Ovary (tissue), 7 donors: ENCODE measurements at regions not wholly inside any gene's neighbourhood (a gene's known extent, or its start where the extent isn't known, plus 50 kb on each side); places are given as distances from the start of the nearest gene placed in this dataset.

Experiments
- DNase-seq, 5 donors: peaks; one replicate each; pipeline ENCODE4 v3.0.0-alpha.2; 2019 to 2020
- H3K27ac ChIP-seq, 2 donors: fragments of 200-600 bp; one replicate each; pipeline versions ENCODE4 v1.5.1 to v1.8.0; 2019 to 2022
- H3K27me3 ChIP-seq: fragments of 200-600 bp; one replicate; pipeline ENCODE4 v1.8.0; 2022
- H3K36me3 ChIP-seq: fragments of 200-600 bp; sonication (generic); one replicate; pipeline ENCODE4 v1.5.1; 2019
- H3K4me1 ChIP-seq: one replicate; pipeline ENCODE4 v1.8.1; 2013; ENCODE audit warnings: mild to moderate bottlenecking, moderate library complexity; ENCODE audit not compliant: insufficient read depth
- H3K4me3 ChIP-seq: fragments of 200-600 bp; sonication (generic); one replicate; pipeline ENCODE4 v1.5.1; 2017
- H3K9me3 ChIP-seq, 2 donors: fragments of 200-600 bp in 1 of 2; sonication (generic) in 1 of 2; one replicate each; pipeline versions ENCODE4 v1.5.1 to v1.8.1; 2013 to 2019; ENCODE audit warnings: mild to moderate bottlenecking in 1 of 2, moderate library complexity in 1 of 2
- EP300 ChIP-seq: sonication (generic); formaldehyde crosslinking; IDR thresholded peaks from one replicate; pipeline ENCODE4 v1.6.1; 2017; ENCODE audit warnings: antibody characterized with exemption
- POLR2A ChIP-seq: fragments of 450-650 bp; IDR thresholded peaks from one replicate; pipeline ENCODE4 v1.6.1; 2017; ENCODE audit warnings: antibody characterized with exemption, mild to moderate bottlenecking, moderate library complexity
- WGBS, 3 donors: extraction: QIAGEN DNeasy Blood & Tissue Kit in 1 of 3; methylation state at CpG; one replicate each; pipeline versions ENCODE4 v1.1.5 to v1.1.7; 2013 to 2017; 5-methylcytosine and 5-hydroxymethylcytosine counted together
- intact Hi-C, 4 donors: fragments of 100-400 bp; cut with DNase I; formaldehyde crosslinking; loops; one replicate each; pipeline versions ENCODE4 v1.11.0 to v1.15.1; 2022 to 2023
- TF ChIP-seq, protein P1 (sequence below), 3 donors: fragments of 450-650 bp in 2 of 3; fragments of 200-600 bp in 1 of 3; IDR thresholded peaks; one replicate each; pipeline versions ENCODE4 v1.5.1 to v1.8.0; 2016 to 2022; ENCODE audit warnings: antibody characterized with exemption in 3 of 3, mild to moderate bottlenecking in 1 of 3
- donor health status: DM: no; HTN: no; CAD: no; lungs with moderate emphysema.
- donor health status: DM: no; HTN: no; CAD: no.
- donor health status: Bipolar disorder and iron deficiency.
- donor health status: DM: no; HTN: no; CAD: no.
- donor health status: DM: yes; HTN: yes; CAD: no.

DNA sequence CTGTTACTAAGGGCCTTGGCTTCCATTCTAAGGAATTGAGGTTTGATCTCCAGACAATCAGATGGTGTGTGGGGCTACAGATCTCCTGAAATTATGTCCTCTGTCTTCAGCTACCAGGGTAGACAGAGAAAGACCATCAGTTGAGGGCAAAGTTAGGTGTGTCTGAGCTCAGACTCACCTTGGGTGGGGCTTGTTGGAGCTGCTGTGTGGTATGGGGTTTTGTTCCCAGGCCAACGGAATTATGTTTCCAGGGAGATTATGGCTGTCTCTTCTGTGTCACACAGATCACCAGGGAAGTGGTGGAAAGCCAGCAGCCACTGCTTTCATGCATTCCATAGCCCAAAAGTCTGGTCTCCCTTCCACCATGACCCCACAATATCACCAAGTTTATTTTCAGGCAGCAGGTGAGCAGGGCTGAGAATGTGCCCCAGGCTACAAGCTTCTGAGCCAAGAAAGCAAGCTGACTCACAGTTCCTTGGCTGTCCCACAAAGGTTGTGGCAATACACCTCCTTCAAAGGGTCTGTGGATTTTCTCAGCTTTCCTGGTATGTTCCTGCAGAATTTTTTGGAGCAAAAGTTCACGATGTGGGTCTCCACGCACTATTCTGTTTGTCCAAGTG lies 714.9 kb downstream of the LUZP2 start:
- H3K4me1 ChIP-seq = no peaks in the 10 kb centered on the region
- 88 to 89% (median 88%) methylated on average over 3 of the region's 3 CpGs for WGBS, 3 donors
- no peak overlapping the region for H3K27ac ChIP-seq
- intact Hi-C loops = no loop called here
- H3K27me3 ChIP-seq = no peaks in the 10 kb centered on the region
- H3K36me3 ChIP-seq = no peaks in the 10 kb centered on the region
- H3K4me3 ChIP-seq = no peak overlapping the region
- H3K9me3 ChIP-seq = no peaks in the 10 kb centered on the region
- no peak for DNase-seq
- TF ChIP-seq, protein P1, sequence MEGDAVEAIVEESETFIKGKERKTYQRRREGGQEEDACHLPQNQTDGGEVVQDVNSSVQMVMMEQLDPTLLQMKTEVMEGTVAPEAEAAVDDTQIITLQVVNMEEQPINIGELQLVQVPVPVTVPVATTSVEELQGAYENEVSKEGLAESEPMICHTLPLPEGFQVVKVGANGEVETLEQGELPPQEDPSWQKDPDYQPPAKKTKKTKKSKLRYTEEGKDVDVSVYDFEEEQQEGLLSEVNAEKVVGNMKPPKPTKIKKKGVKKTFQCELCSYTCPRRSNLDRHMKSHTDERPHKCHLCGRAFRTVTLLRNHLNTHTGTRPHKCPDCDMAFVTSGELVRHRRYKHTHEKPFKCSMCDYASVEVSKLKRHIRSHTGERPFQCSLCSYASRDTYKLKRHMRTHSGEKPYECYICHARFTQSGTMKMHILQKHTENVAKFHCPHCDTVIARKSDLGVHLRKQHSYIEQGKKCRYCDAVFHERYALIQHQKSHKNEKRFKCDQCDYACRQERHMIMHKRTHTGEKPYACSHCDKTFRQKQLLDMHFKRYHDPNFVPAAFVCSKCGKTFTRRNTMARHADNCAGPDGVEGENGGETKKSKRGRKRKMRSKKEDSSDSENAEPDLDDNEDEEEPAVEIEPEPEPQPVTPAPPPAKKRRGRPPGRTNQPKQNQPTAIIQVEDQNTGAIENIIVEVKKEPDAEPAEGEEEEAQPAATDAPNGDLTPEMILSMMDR (IDR thresholded peaks at IDR 0.05) = no peak
- TF ChIP-seq POLR2A = no peak
- TF ChIP-seq EP300 = no peak

DNA sequence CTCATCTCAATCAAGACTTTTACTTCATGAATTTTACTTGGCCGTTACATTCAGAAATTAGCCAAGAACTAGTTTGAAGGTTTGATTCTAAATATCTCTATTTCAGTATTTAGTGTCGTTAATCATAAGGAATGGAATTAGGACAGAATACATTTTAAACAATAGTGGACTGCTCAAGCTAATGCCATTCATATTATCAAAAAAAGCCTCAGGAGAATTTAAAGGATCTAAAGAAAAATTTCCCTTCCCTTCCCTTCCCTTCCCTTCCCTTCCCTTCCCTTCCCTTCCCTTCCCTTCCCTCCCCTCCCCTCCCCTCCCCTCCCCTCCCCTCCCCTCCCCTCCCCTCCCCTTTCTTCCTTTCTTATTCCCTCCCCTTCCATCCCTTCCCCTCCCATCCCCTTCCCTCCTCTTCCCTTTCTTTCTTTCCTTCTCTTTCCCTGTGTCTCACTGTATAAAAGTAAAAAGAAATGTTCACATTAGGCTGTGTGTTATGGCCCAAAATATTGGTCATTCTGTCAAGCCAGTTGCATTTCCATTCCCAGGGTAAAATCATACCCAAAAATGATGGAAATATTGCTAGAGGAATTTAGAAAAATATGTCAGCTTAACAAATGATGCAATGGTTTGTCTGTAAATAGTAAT lies 717.8 kb downstream of the LUZP2 start:
- WGBS, 3 donors = 88 to 95% (median 90%) methylated on average over 2 of the region's 2 CpGs
- intact Hi-C loops = no loop called here
- DNase-seq = no peak
- Histone ChIP-seq H3K27me3 (no peaks in the 10 kb centered on the region), H3K4me1 (no peaks in the 10 kb centered on the region), H3K27ac (no peak overlapping the region), H3K36me3 (no peaks in the 10 kb centered on the region), H3K9me3 (no peaks in the 10 kb centered on the region), H3K4me3 (no peak overlapping the region)
- no peak for TF ChIP-seq POLR2A
- no peak for TF ChIP-seq EP300
- TF ChIP-seq, protein P1 (IDR thresholded peaks at IDR 0.05) = no peak

DNA sequence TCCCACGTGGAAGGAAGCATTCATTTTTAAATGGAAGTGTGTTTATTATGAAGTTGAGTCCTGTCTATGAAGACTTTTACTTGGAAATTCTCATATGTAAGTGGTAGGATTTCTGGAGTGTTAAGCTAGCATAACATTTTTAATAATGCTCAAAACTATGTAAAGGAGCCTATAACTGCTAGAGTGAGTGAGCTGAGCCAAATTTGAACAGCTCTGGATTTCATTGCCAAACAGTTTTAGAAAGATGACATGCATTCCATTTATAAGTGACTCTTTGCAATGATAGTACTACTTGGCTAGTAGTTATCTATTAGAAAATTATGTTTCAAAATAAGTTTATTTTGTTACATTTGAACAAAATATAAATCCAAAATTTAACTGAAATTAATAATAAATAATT lies 721.2 kb downstream of the LUZP2 start:
- Histone ChIP-seq H3K36me3 (no peaks in the 10 kb centered on the region), H3K4me3 (no peak overlapping the region), H3K4me1 (no peaks in the 10 kb centered on the region), H3K27me3 (no peaks in the 10 kb centered on the region), H3K27ac (no peak overlapping the region), H3K9me3 (no peaks in the 10 kb centered on the region)
- DNase-seq = no peak
- intact Hi-C loops = no loop called here
- WGBS, 3 donors = 45 to 53% (median 50%) methylated on average over 1 of the region's 1 CpG
- TF ChIP-seq EP300 (no peak), POLR2A (no peak)
- TF ChIP-seq, protein P1 (IDR thresholded peaks at IDR 0.05) = no peak

DNA sequence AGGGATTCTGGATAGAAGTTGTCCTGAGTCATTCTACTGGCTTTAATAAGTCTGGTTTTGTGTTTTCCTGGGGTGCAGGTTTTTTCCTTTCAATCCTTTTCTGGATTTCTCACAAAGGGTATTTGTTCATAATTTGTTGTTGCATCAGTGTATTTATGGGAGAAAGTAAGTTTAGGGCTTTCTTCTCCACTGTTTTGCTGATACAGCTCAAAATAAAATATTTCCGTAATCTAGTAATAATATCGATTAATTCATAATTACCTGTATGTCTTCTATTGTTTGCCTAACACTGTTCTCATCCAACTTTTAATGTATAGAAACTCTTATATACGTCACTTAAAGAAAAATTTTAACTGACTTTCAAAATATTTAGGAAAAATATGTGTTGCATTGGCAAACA lies 728.2 kb downstream of the LUZP2 start:
- intact Hi-C loops = no loop called here
- TF ChIP-seq EP300 = no peak
- TF ChIP-seq, protein P1 (IDR thresholded peaks at IDR 0.05) = no peak
- TF ChIP-seq POLR2A = no peak

More for the DNA sequence above, 728.2 kb downstream of the LUZP2 start:
- Histone ChIP-seq H3K4me3 (no peak overlapping the region), H3K36me3 (no peaks in the 10 kb centered on the region), H3K27ac (no peak overlapping the region), H3K4me1 (no peaks in the 10 kb centered on the region), H3K9me3 (no peaks in the 10 kb centered on the region), H3K27me3 (no peaks in the 10 kb centered on the region)
- DNase-seq = no peak
- WGBS, 3 donors = 76 to 93% (median 92%) methylated on average over 3 of the region's 3 CpGs
